CD14-positive monocyte (primary cell): ENCODE measurements at regions not wholly inside any gene's neighbourhood (a gene's known extent, or its start where the extent isn't known, plus 50 kb on each side); places are given as distances from the start of the nearest gene placed in this dataset. TPM values are rescaled to one million over a fixed set of nuclear protein-coding genes. Genes with fewer than 3 reads are reported as not detected.

Experiments
- DNase-seq, 3 donors: peaks; one replicate each; pipeline ENCODE4 v3.0.0-alpha.2; 2011 to 2022
- H2AFZ ChIP-seq: 2 replicates; pipeline ENCODE4 v1.6.0; 2012; ENCODE audit warnings: mild to moderate bottlenecking, low read depth, low read length, inconsistent platforms; ENCODE audit not compliant: insufficient read depth, poor library complexity, severe bottlenecking
- H3K27ac ChIP-seq, 2 donors: 1 replicate in 1 of 2; 2 replicates in 1 of 2; pipeline ENCODE4 v1.5.1; 2012 to 2013; ENCODE audit warnings: low read length in 2 of 2, control low read depth in 1 of 2, inconsistent platforms in 1 of 2, low read depth in 1 of 2, mild to moderate bottlenecking in 1 of 2
- H3K27me3 ChIP-seq, 2 donors: one replicate each; pipeline versions ENCODE4 v1.6.0 to v1.6.1; 2011 to 2013; ENCODE audit warnings: low read length in 2 of 2; ENCODE audit not compliant: control insufficient read depth in 2 of 2, insufficient read depth in 2 of 2
- H3K36me3 ChIP-seq, 2 donors: replicated peaks in 1 of 2; 1 replicate in 1 of 2; 2 replicates in 1 of 2; pipeline versions ENCODE4 v1.5.1 to v1.6.1; 2012 to 2013; ENCODE audit warnings: low read length in 2 of 2, control low read depth in 1 of 2, inconsistent platforms in 1 of 2, mild to moderate bottlenecking in 1 of 2; ENCODE audit not compliant: insufficient read depth in 2 of 2, control insufficient read depth in 1 of 2
- H3K4me1 ChIP-seq, 2 donors: 1 replicate in 1 of 2; 2 replicates in 1 of 2; pipeline versions ENCODE4 v1.5.1 to v1.6.1; 2012 to 2013; ENCODE audit warnings: low read length in 2 of 2, control low read depth in 1 of 2, inconsistent platforms in 1 of 2, mild to moderate bottlenecking in 1 of 2, moderate library complexity in 1 of 2; ENCODE audit not compliant: insufficient read depth in 2 of 2, control insufficient read depth in 1 of 2
- H3K4me2 ChIP-seq: replicated peaks from 2 replicates; pipeline ENCODE3; 2012; ENCODE audit warnings: low read length, moderate library complexity, mild to moderate bottlenecking; ENCODE audit not compliant: poor library complexity, severe bottlenecking; ENCODE audit errors: extremely low read depth
- H3K4me3 ChIP-seq, 3 experiments: fragments of 200-600 bp in 1 of 3; sonication (generic) in 1 of 3; replicated peaks in 1 of 3; 1 replicate in 2 of 3; 2 replicates in 1 of 3; pipeline ENCODE4 v1.5.1; 2011 to 2013; ENCODE audit warnings: low read length in 3 of 3, mild to moderate bottlenecking in 3 of 3, control low read depth in 2 of 3, low read depth in 2 of 3, inconsistent platforms in 1 of 3, moderate library complexity in 1 of 3
- H3K79me2 ChIP-seq: 2 replicates; pipeline ENCODE4 v1.6.0; 2012; ENCODE audit warnings: mild to moderate bottlenecking, control low read depth, inconsistent platforms, low read length, moderate library complexity; ENCODE audit not compliant: insufficient read depth
- H3K9ac ChIP-seq: 2 replicates; pipeline ENCODE4 v1.6.0; 2017; ENCODE audit warnings: low read length, mild to moderate bottlenecking; ENCODE audit not compliant: insufficient read depth, poor library complexity, severe bottlenecking
- H3K9me3 ChIP-seq, 2 donors: replicated peaks in 1 of 2; 1 replicate in 1 of 2; 2 replicates in 1 of 2; pipeline versions ENCODE4 v1.5.1 to v1.6.1; 2012 to 2013; ENCODE audit warnings: low read length in 2 of 2, control low read depth in 1 of 2; ENCODE audit not compliant: control insufficient read depth in 1 of 2, insufficient read depth in 1 of 2
- H4K20me1 ChIP-seq: 2 replicates; pipeline ENCODE4 v1.6.0; 2012; ENCODE audit warnings: mild to moderate bottlenecking, low read length, control low read depth, moderate library complexity; ENCODE audit not compliant: insufficient read depth
- H3K27ac Mint-ChIP-seq, 7 donors: one replicate each; pipeline ENCODE4 v1.8.0; 2020; ENCODE audit warnings: mild to moderate bottlenecking in 7 of 7, mixed read lengths in 7 of 7, moderate library complexity in 6 of 7, inconsistent platforms in 2 of 7
- H3K27me3 Mint-ChIP-seq, 3 donors: one replicate each; pipeline ENCODE4 v1.8.0; 2021 to 2022; ENCODE audit warnings: low read depth in 3 of 3, mild to moderate bottlenecking in 3 of 3, mixed read lengths in 3 of 3, moderate library complexity in 3 of 3, inconsistent platforms in 1 of 3
- H3K36me3 Mint-ChIP-seq, 2 donors: one replicate each; pipeline ENCODE4 v1.8.0; 2020; ENCODE audit warnings: mixed read lengths in 2 of 2, inconsistent platforms in 1 of 2, mild to moderate bottlenecking in 1 of 2
- H3K4me1 Mint-ChIP-seq: one replicate; pipeline ENCODE4 v1.8.0; 2020; ENCODE audit warnings: mild to moderate bottlenecking, mixed read lengths
- H3K4me3 Mint-ChIP-seq, 2 donors: one replicate each; pipeline ENCODE4 v1.8.0; 2020; ENCODE audit warnings: mild to moderate bottlenecking in 2 of 2, mixed read lengths in 2 of 2, moderate library complexity in 1 of 2
- H3K9me3 Mint-ChIP-seq, 7 donors: one replicate each; pipeline ENCODE4 v1.8.0; 2020 to 2022; ENCODE audit warnings: mixed read lengths in 7 of 7, mild to moderate bottlenecking in 6 of 7, moderate library complexity in 6 of 7, inconsistent platforms in 2 of 7
- CTCF ChIP-seq: fragments of 200-600 bp; IDR thresholded peaks from one replicate; pipeline ENCODE4 v1.8.0; 2022; ENCODE audit warnings: antibody characterized with exemption, mild to moderate bottlenecking
- WGBS: methylation state at CpG from one replicate; pipeline ENCODE4 v1.1.5; 2013; ENCODE audit warnings: missing lambda C conversion rate; ENCODE audit not compliant: insufficient coverage; 5-methylcytosine and 5-hydroxymethylcytosine counted together
- intact Hi-C, 2 donors: fragments of 100-400 bp; cut with micrococcal nuclease; formaldehyde crosslinking; loops; one replicate each; pipeline versions ENCODE4 v1.15.0 to v1.15.1; 2023
- small RNA-seq: library from RNA; depleted of rRNA; stranded (forward); fragments of <200 nt; gene quantifications from one replicate; pipeline ENCODE3, GENCODE V24; 2012; ENCODE audit warnings: low read depth; ENCODE audit not compliant: insufficient read length

- Histone ChIP-seq H3K27ac (no peak overlapping the region), H3K4me2 (no peak overlapping the region), H3K9ac (no peak overlapping the region), H3K4me3 (no peak overlapping the region), H3K9me3 (no peaks in the 10 kb centered on the region), H3K4me1 (no peaks in the 10 kb centered on the region), H2AFZ (no peak overlapping the region), H4K20me1 (no peaks in the 10 kb centered on the region), H3K27me3 (no peaks in the 10 kb centered on the region), H3K36me3 (no peaks in the 10 kb centered on the region), H3K79me2 (no peaks in the 10 kb centered on the region)
- no peak overlapping the region for H3K27ac Mint-ChIP-seq
- H3K27me3 Mint-ChIP-seq = peaks cover 1 to 2% (median 2%) of the 10 kb centered on the region in 3 donors
- no peak overlapping the region for H3K4me3 Mint-ChIP-seq
- DNase-seq = no peak
- TF ChIP-seq CTCF = no peak
- intact Hi-C loops = no loop called here
- peaks cover 2% of the 10 kb centered on the region for H3K4me1 Mint-ChIP-seq
- no peaks in the 10 kb centered on the region for H3K9me3 Mint-ChIP-seq
- H3K36me3 Mint-ChIP-seq = no peaks in the 10 kb centered on the region
- WGBS = 100% methylated on average over 2 of the region's 4 CpGs
Measured at GRCh38 chr5:127235136-127235535, 55.5 kb upstream of the MEGF10 start.

DNA sequence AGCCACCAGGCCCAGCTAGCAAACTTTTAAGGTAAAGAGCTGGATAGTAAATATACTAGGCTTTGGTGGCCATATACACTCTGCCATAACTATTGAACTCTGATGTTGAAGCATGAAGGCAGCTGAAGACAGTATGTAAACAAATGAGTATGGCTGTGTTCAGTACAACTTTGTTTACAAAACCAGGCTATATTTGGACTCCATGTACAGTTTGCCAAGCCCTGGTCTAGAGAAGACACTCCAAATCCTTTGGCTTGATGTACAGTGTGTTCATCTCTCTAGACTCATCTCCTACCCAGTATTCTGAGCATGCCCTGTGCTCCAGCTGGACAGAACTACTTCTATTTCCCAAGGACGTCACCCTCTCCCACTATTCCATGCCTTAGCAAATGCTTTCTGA, 54.3 kb upstream of the MEGF10 start:
- Histone ChIP-seq H3K79me2 (no peaks in the 10 kb centered on the region), H3K9me3 (no peaks in the 10 kb centered on the region), H4K20me1 (no peaks in the 10 kb centered on the region), H3K4me1 (no peaks in the 10 kb centered on the region), H3K36me3 (no peaks in the 10 kb centered on the region), H3K27ac (no peak overlapping the region), H3K4me2 (no peak overlapping the region), H3K4me3 (no peak overlapping the region), H2AFZ (no peak overlapping the region), H3K9ac (no peak overlapping the region), H3K27me3 (no peaks in the 10 kb centered on the region)
- Mint-ChIP-seq H3K4me1 (no peaks in the 10 kb centered on the region), H3K27me3 (peaks cover 0 to 2% (median 1%) of the 10 kb centered on the region in 3 donors), H3K9me3 (no peaks in the 10 kb centered on the region), H3K27ac (no peak overlapping the region), H3K36me3 (no peaks in the 10 kb centered on the region), H3K4me3 (no peak overlapping the region)
- intact Hi-C loops = no loop called here
- WGBS = 83% methylated on average over 1 of the region's 1 CpG
- no peak for DNase-seq
- no peak for TF ChIP-seq CTCF

Small RNA genes in the stretch of these regions (small RNA-seq; reads per million reads assigned to genes)
- gene AC011416.2 (not detected), gene MRPS5P3 (not detected)
